CD4-positive, alpha-beta T cell treated with Interleukin-6 at 100 ng/mL for 8 hours (primary cell): ENCODE measurements at regions not wholly inside any gene's neighbourhood (a gene's known extent, or its start where the extent isn't known, plus 50 kb on each side); places are given as distances from the start of the nearest gene placed in this dataset.

Experiments
- DNase-seq: peaks from one replicate; pipeline ENCODE4 v3.0.0-alpha.2; 2020; ENCODE audit warnings: mixed read lengths, low spot score

- DNase-seq, result no peak
These were observed 249.3 kb upstream of the TGFBR2 start for GRCh38 chr3:30356866-30357753.

- no peak for DNase-seq
These were observed 248.5 kb upstream of the TGFBR2 start for GRCh38 chr3:30357897-30358296.

- DNase-seq, result no peak
These were observed 247.5 kb upstream of the TGFBR2 start for GRCh38 chr3:30358871-30359270.

GRCh38 chr3:30368978-30369377 is 237.4 kb upstream of the TGFBR2 start:
- no peak for DNase-seq

- no peak for DNase-seq
These were observed 235.6 kb upstream of the TGFBR2 start for GRCh38 chr3:30370681-30371271.

- DNase-seq, result no peak
These were observed 233.6 kb upstream of the TGFBR2 start for GRCh38 chr3:30372837-30373236.

GRCh38 chr3:30384546-30385072 is 221.8 kb upstream of the TGFBR2 start:
- no peak for DNase-seq

GRCh38 chr3:30393079-30393478 is 213.3 kb upstream of the TGFBR2 start:
- no peak for DNase-seq

- no peak for DNase-seq
These were observed 209.4 kb upstream of the TGFBR2 start for GRCh38 chr3:30397030-30397429.

- no peak for DNase-seq
These were observed 206.8 kb upstream of the TGFBR2 start for GRCh38 chr3:30399394-30400181.

- no peak for DNase-seq
These were observed 205.5 kb upstream of the TGFBR2 start for GRCh38 chr3:30400926-30401325.

- DNase-seq, result no peak
These were observed 204.4 kb upstream of the TGFBR2 start for GRCh38 chr3:30401971-30402370.

GRCh38 chr3:30407651-30408050 is 198.8 kb upstream of the TGFBR2 start:
- no peak for DNase-seq

GRCh38 chr3:30408105-30408557 is 198.3 kb upstream of the TGFBR2 start:
- no peak for DNase-seq

- DNase-seq, result no peak
These were observed 188.0 kb upstream of the TGFBR2 start for GRCh38 chr3:30418443-30418842.

- DNase-seq, result no peak
These were observed 185.1 kb upstream of the TGFBR2 start for GRCh38 chr3:30421266-30421665.

GRCh38 chr3:30426293-30426993 is 180.0 kb upstream of the TGFBR2 start:
- DNase-seq, result no peak

- no peak for DNase-seq
These were observed 178.2 kb upstream of the TGFBR2 start for GRCh38 chr3:30428251-30428650.

GRCh38 chr3:30435861-30436331 is 170.5 kb upstream of the TGFBR2 start:
- DNase-seq, result peak; percentile 31

- no peak for DNase-seq
These were observed 169.2 kb upstream of the TGFBR2 start for GRCh38 chr3:30437171-30437601.

GRCh38 chr3:30438126-30438525 is 168.3 kb upstream of the TGFBR2 start:
- DNase-seq, result no peak
